Pancreas (tissue), 10 donors: ENCODE measurements at regions not wholly inside any gene's neighbourhood (a gene's known extent, or its start where the extent isn't known, plus 50 kb on each side); places are given as distances from the start of the nearest gene placed in this dataset.
"Not testable (repeated sequence)": the region's sequence is repeated elsewhere in the genome, so short reads cannot be mapped to it uniquely, and the experiment has no call there.

Experiments used
- ATAC-seq, 4 donors: fragments of 200-7000 bp; cut with Tn5 transposase; one replicate each; pipeline versions ENCODE4 v1.8.0 to v1.9.1; 2020; ENCODE audit warnings: mild to moderate bottlenecking in 4 of 4, moderate library complexity in 4 of 4
- DNase-seq, 6 donors: peaks; one replicate each; pipeline ENCODE4 v3.0.0-alpha.2; 2020
- FAIRE-seq: peaks from 2 replicates; lab custom pipeline; 2012; peaks lifted over from hg19 to GRCh38; lab: Jason Lieb, UNC
- H3K27ac ChIP-seq, 4 donors: fragments of 200-600 bp; sonication (generic); 1 replicate in 3 of 4; 2 replicates in 1 of 4; pipeline versions ENCODE4 v1.5.0 to v1.8.0; 2020
- H3K27me3 ChIP-seq, 4 donors: fragments of 200-600 bp; one replicate each; pipeline ENCODE4 v1.8.0; 2021
- H3K36me3 ChIP-seq, 3 donors: fragments of 200-600 bp; sonication (generic) in 1 of 3; one replicate each; pipeline versions ENCODE4 v1.5.0 to v1.8.0; 2020 to 2021
- H3K4me1 ChIP-seq, 3 donors: fragments of 200-600 bp; one replicate each; pipeline ENCODE4 v1.8.0; 2021
- H3K4me3 ChIP-seq, 4 donors: fragments of 200-600 bp; sonication (generic) in 2 of 4; one replicate each; pipeline versions ENCODE4 v1.5.0 to v1.8.0; 2020 to 2021
- H3K9me3 ChIP-seq, 4 donors: fragments of 200-600 bp; one replicate each; pipeline ENCODE4 v1.8.0; 2021
- WGBS, 2 donors: extraction: QIAGEN DNeasy Blood & Tissue Kit; methylation state at CpG; one replicate each; pipeline ENCODE4 v1.1.7; 2013; 5-methylcytosine and 5-hydroxymethylcytosine counted together
- intact Hi-C, 3 donors: fragments of 100-400 bp; cut with DNase I; formaldehyde crosslinking; loops; one replicate each; pipeline versions ENCODE4 v1.11.1 to v1.14.2; 2022
- TF ChIP-seq, protein P1 (sequence below), 4 donors: fragments of 200-600 bp; sonication (generic) in 3 of 4; IDR thresholded peaks; one replicate each; pipeline versions ENCODE4 v1.5.0 to v1.8.0; 2021; ENCODE audit warnings: antibody characterized with exemption in 4 of 4
- donor health status: healthy with polysubstance abuse.
- donor health status: DM: no; HTN: no; CAD: no; lungs with moderate emphysema.
- donor health status: DM: no; HTN: no; CAD: no.
- donor health status: control.
- donor health status: control.
- donor health status: Bipolar disorder and iron deficiency.
- donor health status: DM: yes; HTN: yes; CAD: no.
- donor health status: DM: no; HTN: no; CAD: no.
- donor health status: DM: no; HTN: no; CAD: no.
- donor health status: DM: yes; HTN: yes; CAD: no.

DNA sequence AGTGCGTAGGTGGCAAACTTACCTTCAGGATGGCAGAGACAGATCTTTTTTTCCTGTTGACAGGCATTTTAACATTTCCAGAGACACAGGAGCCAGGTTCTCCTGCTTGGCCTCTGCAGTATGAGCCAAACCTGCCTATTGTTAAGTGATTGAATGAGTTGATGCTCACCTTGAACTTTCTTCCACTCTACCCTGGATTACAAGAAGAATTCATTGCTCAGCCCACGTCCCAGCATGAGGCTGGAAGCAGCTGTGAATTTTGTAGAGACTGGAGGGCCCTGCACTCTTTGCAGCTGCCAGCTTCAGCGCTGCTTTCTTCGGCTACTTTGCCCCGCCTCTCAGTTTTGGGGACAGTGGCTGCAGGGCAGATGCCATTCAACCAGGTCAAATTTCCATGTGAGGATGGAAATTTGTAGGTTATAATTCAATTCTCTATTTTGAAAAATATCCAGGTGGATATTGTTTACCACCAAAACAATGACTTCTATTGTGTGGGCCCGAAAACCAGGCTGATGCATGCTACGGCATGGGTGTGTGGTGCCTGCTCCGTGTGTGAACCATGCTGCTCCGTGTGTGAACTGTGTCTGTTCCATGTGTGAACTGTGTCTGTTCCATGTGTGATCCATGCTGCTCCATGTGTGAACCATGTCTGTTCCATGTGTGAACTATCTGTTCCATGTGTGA lies 75.2 kb upstream of the METTL9 start:
- ATAC-seq (no peak), FAIRE-seq (no peak), DNase-seq (peak in 1 of 6 donors; percentile 18)
- intact Hi-C loops = no loop called here
- H3K4me1 ChIP-seq = no peaks in the 10 kb centered on the region
- no peaks in the 10 kb centered on the region for H3K9me3 ChIP-seq
- H3K27ac ChIP-seq = no peak overlapping the region
- H3K4me3 ChIP-seq = no peak overlapping the region
- no peaks in the 10 kb centered on the region for H3K36me3 ChIP-seq
- H3K27me3 ChIP-seq = no peaks in the 10 kb centered on the region
- TF ChIP-seq, protein P1, sequence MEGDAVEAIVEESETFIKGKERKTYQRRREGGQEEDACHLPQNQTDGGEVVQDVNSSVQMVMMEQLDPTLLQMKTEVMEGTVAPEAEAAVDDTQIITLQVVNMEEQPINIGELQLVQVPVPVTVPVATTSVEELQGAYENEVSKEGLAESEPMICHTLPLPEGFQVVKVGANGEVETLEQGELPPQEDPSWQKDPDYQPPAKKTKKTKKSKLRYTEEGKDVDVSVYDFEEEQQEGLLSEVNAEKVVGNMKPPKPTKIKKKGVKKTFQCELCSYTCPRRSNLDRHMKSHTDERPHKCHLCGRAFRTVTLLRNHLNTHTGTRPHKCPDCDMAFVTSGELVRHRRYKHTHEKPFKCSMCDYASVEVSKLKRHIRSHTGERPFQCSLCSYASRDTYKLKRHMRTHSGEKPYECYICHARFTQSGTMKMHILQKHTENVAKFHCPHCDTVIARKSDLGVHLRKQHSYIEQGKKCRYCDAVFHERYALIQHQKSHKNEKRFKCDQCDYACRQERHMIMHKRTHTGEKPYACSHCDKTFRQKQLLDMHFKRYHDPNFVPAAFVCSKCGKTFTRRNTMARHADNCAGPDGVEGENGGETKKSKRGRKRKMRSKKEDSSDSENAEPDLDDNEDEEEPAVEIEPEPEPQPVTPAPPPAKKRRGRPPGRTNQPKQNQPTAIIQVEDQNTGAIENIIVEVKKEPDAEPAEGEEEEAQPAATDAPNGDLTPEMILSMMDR (IDR thresholded peaks at IDR 0.05) = no peak
- WGBS, 2 donors = 83 to 85% methylated on average over 9 of the region's 9 CpGs

GRCh38 chr16:21524752-21525028 lies 74.7 kb upstream of the METTL9 start:
- H3K4me3 ChIP-seq, H3K27ac ChIP-seq, H3K4me1 ChIP-seq, H3K9me3 ChIP-seq, H3K27me3 ChIP-seq, DNase-seq, H3K36me3 ChIP-seq, FAIRE-seq, intact Hi-C loops, ATAC-seq: not testable (repeated sequence)
- WGBS, 2 donors = 92 to 94% methylated on average over 1 of the region's 1 CpG

GRCh38 chr16:21525029-21525895 lies 74.1 kb upstream of the METTL9 start:
- H3K4me1 ChIP-seq, H3K27ac ChIP-seq, FAIRE-seq, H3K27me3 ChIP-seq, intact Hi-C loops, ATAC-seq, H3K4me3 ChIP-seq, H3K36me3 ChIP-seq, H3K9me3 ChIP-seq: not testable (repeated sequence)
- 57 to 61% methylated on average over 14 of the region's 14 CpGs for WGBS, 2 donors
- DNase-seq = peak in 1 of 6 donors; percentile 77

DNA sequence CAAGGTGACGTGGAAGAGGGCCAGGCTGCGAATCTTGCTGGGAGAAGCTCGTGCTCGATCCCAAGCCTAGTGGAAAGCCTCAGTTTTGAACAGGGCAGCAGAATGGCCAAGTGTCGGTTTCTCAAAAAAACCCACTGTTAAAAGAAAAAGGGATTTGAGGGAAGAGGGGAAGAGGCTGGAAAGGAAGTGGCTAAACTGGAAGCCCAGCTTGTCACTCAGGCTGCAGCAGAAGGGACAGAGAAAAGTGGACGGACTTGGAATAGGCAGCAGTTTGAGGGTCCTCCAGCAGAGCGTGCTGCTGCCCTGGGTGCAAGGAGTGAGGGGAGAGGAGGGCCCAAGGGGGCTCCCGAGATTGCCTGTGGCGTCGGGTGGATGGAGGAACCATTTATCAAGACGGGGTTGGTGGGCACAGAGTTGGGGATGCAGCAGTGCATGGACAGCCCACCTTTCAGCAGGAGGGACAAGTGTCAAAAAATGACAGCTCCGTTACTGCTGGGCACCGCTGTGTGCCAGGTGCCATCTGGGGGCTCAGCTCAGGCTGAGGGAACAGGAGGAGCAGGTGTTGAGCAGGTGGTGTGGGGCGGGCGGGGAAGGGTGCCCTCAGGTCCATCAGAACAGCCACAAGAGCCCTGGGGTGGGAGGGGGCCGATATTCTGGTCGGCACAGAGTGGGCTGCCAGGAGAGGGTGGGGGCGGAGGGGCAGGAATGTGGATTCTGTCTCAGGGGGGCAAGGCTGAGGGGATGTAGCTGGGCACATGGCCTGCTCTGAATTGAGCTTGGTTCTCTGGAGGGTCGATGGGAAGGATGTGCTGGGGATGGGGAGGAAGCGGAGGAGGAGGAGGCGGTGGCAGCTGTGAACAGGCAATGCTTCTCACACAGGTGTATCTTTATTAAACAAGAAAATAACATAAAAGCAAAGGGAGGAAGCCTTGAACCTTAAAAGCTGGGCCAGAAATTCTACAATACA lies 73.1 kb upstream of the METTL9 start:
- H3K4me3 ChIP-seq, H3K36me3 ChIP-seq, ATAC-seq, H3K4me1 ChIP-seq, H3K27me3 ChIP-seq, H3K27ac ChIP-seq, H3K9me3 ChIP-seq, intact Hi-C loops, FAIRE-seq: not testable (repeated sequence)
- WGBS, 2 donors = 71 to 78% methylated on average over 21 of the region's 21 CpGs
- DNase-seq = peak in 1 of 6 donors; percentile 56

DNA sequence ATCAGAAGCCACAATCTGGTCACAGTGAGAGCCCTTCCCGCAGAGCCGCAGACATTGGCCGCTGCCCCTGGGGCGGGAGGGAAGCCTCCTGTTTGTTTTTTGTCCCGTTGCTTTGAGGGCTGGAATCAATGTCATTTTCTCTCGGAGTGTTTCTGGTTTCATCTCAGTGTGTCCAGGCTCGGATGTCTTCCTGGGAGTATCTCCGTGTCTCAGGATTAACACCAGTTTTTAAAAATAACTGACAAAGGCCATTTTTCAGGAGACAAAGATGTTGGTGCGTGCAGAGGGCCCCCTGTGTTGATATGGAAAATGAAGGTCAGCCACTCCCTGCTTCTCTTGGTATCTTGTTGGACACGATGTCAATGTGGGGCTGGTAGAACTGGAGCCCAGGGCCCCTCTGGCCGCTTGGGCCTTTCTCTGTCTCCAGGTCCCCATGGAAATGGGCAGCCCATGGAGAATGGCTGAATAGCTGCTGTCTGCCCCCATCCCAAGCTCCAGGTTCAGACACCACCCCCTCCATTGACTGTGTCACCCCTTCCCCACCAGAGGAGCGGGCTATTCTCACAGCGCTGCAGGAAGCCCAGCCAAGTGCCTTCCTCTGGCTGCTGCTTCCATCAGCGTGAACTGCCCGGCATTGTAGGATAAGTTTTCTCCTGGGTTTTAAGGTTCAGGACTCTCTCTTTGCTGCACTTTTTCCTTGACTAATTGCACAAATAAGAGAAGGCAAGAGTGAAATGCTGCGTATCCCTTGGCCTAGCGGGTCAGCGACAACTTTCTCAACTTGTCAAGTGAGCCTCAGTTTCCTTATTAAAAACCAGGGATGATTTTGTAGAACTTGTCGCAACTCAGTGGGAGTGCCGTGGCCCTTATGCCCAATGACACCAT lies 72.2 kb upstream of the METTL9 start:
- no peaks in the 10 kb centered on the region for H3K27me3 ChIP-seq
- intact Hi-C loops = no loop called here
- FAIRE-seq (no peak), DNase-seq (peak in 1 of 6 donors; percentile 42), ATAC-seq (no peak)
- H3K4me1 ChIP-seq = no peaks in the 10 kb centered on the region
- TF ChIP-seq, protein P1 (IDR thresholded peaks at IDR 0.05) = no peak
- H3K4me3 ChIP-seq = no peak overlapping the region
- H3K27ac ChIP-seq = no peak overlapping the region
- WGBS, 2 donors = 71 to 73% methylated on average over 20 of the region's 20 CpGs
- no peaks in the 10 kb centered on the region for H3K36me3 ChIP-seq
- H3K9me3 ChIP-seq = no peaks in the 10 kb centered on the region

- FAIRE-seq, ATAC-seq, H3K27me3 ChIP-seq, H3K4me3 ChIP-seq, H3K36me3 ChIP-seq, intact Hi-C loops, H3K9me3 ChIP-seq, DNase-seq, H3K27ac ChIP-seq, H3K4me1 ChIP-seq: not testable (repeated sequence)
- 58 to 64% methylated on average over 14 of the region's 14 CpGs for WGBS, 2 donors
Observed at GRCh38 chr16:21529060-21529658, 70.2 kb upstream of the METTL9 start.

DNA sequence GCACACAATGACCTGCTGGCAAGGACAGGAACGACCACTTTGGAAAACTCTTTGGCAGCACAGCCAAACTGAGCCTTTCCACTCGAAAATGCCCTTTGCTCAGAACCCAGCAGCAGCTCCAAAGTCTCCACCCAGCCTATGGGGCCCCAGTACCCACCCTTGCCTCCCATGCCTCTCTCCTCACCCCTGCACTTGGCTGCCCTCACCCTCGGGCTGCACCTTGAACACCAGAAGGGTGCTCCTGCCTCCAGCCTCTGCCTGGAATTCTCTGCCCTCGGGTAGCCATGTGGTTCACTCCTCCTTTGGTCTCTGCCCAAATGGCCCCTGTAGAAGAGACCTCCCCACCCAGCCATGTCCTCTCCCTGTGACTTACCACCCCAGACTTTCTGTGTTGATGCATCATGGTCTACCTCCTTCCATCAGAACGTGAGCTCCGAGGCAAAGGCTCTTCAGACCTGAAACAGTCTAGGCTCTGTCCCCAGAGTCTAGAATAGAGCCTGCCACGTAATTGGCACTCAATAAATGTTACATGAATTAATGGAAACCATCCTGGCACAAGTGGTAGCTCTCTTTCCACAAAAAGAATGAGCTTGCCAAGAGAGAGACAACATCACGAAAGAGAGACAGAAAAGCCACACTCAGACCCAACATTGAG lies 68.5 kb upstream of the METTL9 start:
- FAIRE-seq, H3K9me3 ChIP-seq, intact Hi-C loops, H3K4me3 ChIP-seq, H3K4me1 ChIP-seq, H3K27me3 ChIP-seq, H3K36me3 ChIP-seq, H3K27ac ChIP-seq: not testable (repeated sequence)
- ATAC-seq (peak in 1 of 4 donors; percentile 32), DNase-seq (peak in 1 of 6 donors; percentile 31)
- 60 to 66% methylated on average over 7 of the region's 8 CpGs for WGBS, 2 donors

DNA sequence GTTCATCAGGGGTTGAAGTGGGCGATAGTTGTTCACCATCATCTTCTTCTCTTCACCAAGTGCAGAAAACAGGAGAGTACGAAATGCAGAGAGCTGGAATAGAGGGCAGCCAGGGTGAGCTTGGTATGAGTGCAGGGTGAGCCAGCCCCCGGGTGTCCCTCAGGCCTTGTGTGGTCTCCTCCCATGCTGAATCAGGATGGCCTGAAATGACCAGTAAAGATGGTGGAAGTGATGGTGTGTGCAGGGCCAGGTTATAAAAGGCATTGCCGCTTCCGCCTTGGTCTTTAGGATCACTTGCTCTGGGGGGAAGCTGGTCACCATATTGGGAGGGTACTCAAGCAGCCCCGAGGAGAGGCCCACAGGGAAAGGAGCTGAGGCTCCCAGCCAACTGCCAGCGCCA lies 66.4 kb upstream of the METTL9 start:
- H3K27ac ChIP-seq, intact Hi-C loops, H3K4me3 ChIP-seq, H3K36me3 ChIP-seq, ATAC-seq, H3K4me1 ChIP-seq, FAIRE-seq, H3K9me3 ChIP-seq, H3K27me3 ChIP-seq: not testable (repeated sequence)
- DNase-seq = peak in 1 of 6 donors; percentile 22
- WGBS, 2 donors = 90 to 96% methylated on average over 6 to 7 of the region's 7 CpGs
